Panc1 (cell line): ENCODE measurements at regions not wholly inside any gene's neighbourhood (a gene's known extent, or its start where the extent isn't known, plus 50 kb on each side); places are given as distances from the start of the nearest gene placed in this dataset.

Experiments used
- ATAC-seq: fragments of 200-7000 bp; cut with Tn5 transposase; 2 replicates; pipeline ENCODE4 v1.9.1; 2020; ENCODE audit warnings: mild to moderate bottlenecking, moderate library complexity
- BruUV-seq: library from RNA; stranded (reverse); fragments of 400-500 nt; replicated peaks from 2 replicates; lab custom pipeline; 2021; lab: Mats Ljungman, UMichigan
- CTCF ChIA-PET: fragments of 300-600 bp; sonication (Branson Sonifier 250); formaldehyde crosslinking; loops from one replicate; lab custom pipeline; 2022; ENCODE audit warnings: antibody characterized with exemption; lab: Charles Lee
- POLR2A ChIA-PET: fragments of 300-600 bp; sonication (Branson Sonifier 250); formaldehyde crosslinking; loops from one replicate; lab custom pipeline; 2022; ENCODE audit warnings: antibody characterized with exemption; lab: Charles Lee
- DNase-seq: peaks from one replicate; pipeline ENCODE4 v3.0.0-alpha.2; 2010; ENCODE audit warnings: low read depth, low spot score
- H3K27ac ChIP-seq: 2 replicates; pipeline ENCODE4 v1.5.1; 2011; ENCODE audit warnings: mild to moderate bottlenecking, low read length, inconsistent platforms
- H3K27me3 ChIP-seq: fragments of 200-500 bp; sonication (Bioruptor generic); 2 replicates; pipeline ENCODE4 v1.6.0; 2014; ENCODE audit warnings: low read length, inconsistent platforms; ENCODE audit not compliant: control insufficient read depth, insufficient read depth
- H3K36me3 ChIP-seq: fragments of 200-500 bp; sonication (Bioruptor generic); 2 replicates; pipeline ENCODE4 v1.5.1; 2014; ENCODE audit warnings: inconsistent platforms, mild to moderate bottlenecking, low read length, moderate library complexity; ENCODE audit not compliant: control insufficient read depth, insufficient read depth
- H3K4me1 ChIP-seq: 2 replicates; pipeline ENCODE4 v1.5.1; 2011; ENCODE audit warnings: inconsistent platforms, mild to moderate bottlenecking, low read length, moderate library complexity; ENCODE audit not compliant: control insufficient read depth, insufficient read depth
- H3K4me3 ChIP-seq, 2 experiments: 2 replicates each; pipeline ENCODE4 v1.5.1; 2011 to 2012; ENCODE audit warnings: low read depth in 2 of 2, low read length in 2 of 2, mild to moderate bottlenecking in 2 of 2, inconsistent platforms in 1 of 2, moderate library complexity in 1 of 2
- H3K9me3 ChIP-seq: fragments of 200-500 bp; sonication (Bioruptor generic); 2 replicates; pipeline ENCODE4 v1.5.1; 2014; ENCODE audit warnings: low read depth, mild to moderate bottlenecking, inconsistent platforms, low read length, moderate library complexity; ENCODE audit not compliant: control insufficient read depth, insufficient read depth
- POLR2AphosphoS5 ChIP-seq: IDR thresholded peaks from 2 replicates; pipeline ENCODE4 v1.6.1; 2012; ENCODE audit warnings: mild to moderate bottlenecking, low read depth, low read length, moderate library complexity
- SIN3A ChIP-seq: IDR thresholded peaks from 2 replicates; pipeline ENCODE4 v1.6.1; 2012; ENCODE audit warnings: low read depth, mild to moderate bottlenecking, low read length, moderate library complexity, borderline replicate concordance; ENCODE audit not compliant: insufficient read depth
- TCF7L2 ChIP-seq: IDR thresholded peaks from 2 replicates; pipeline ENCODE4 v1.6.1; 2011; ENCODE audit warnings: mild to moderate bottlenecking, low read depth, low read length, inconsistent platforms
- in situ Hi-C: cut with HindIII; loops from 2 replicates; pipeline ENCODE4 v1.10.0; 2016; ENCODE audit warnings: low sequenced_read_pairs, low pct_unique_long_range_greater_than_20kb
- intact Hi-C: fragments of 100-400 bp; cut with micrococcal nuclease; formaldehyde crosslinking; loops from one replicate; pipeline ENCODE4 v1.10.0; 2022; ENCODE audit not compliant: unreplicated experiment
- TF ChIP-seq, protein P1 (sequence below): fragments of 450-650 bp; IDR thresholded peaks from 2 replicates; pipeline ENCODE4 v1.5.1; 2017; ENCODE audit warnings: mild to moderate bottlenecking
- TF ChIP-seq, protein P2 (sequence below), 2 experiments: IDR thresholded peaks; 2 replicates each; pipeline ENCODE4 v1.6.1; 2011 to 2012; ENCODE audit warnings: low read depth in 2 of 2, control low read depth in 1 of 2, low read length in 1 of 2, mild to moderate bottlenecking in 1 of 2, moderate library complexity in 1 of 2; ENCODE audit not compliant: insufficient read depth in 1 of 2

DNA sequence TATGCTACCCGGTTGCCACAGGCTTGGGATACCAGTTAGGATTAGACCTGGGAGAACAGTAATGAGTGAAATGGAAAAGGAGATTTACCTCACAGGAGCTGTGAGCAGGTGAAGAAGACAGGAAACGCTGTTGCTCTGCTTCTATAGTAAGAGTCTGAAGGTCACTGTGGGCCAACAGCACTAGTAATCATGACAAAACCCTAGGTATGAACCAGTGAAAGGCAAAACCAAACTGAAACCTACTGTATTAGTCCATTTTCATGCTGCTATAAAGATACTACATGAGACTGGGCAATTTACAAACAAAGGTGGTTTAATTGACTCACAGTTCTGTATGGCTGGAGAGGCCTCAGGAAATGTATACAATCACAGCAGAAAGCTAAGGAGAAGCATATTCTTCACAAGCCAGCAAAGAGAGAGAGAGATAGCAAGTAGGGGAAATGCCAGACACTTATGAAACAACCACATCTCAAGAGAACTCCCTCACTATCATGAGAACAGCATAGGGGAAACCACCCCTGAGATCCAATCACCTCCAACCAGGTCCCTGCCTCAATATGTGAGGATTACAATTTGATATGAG, 736.7 kb upstream of the INTU start:
- Histone ChIP-seq H3K27me3 (no peaks in the 10 kb centered on the region), H3K27ac (no peak overlapping the region), H3K4me1 (no peaks in the 10 kb centered on the region), H3K9me3 (no peaks in the 10 kb centered on the region), H3K4me3 (no peak overlapping the region), H3K36me3 (no peaks in the 10 kb centered on the region)
- BruUV-seq: no TSS peak
- ATAC-seq (no peak), DNase-seq (no peak)
- intact Hi-C loops: no loop called here
- ChIA-PET CTCF (no interaction called here), POLR2A (no interaction called here)
- in situ Hi-C loops: no loop called here
- TF ChIP-seq, protein P1, sequence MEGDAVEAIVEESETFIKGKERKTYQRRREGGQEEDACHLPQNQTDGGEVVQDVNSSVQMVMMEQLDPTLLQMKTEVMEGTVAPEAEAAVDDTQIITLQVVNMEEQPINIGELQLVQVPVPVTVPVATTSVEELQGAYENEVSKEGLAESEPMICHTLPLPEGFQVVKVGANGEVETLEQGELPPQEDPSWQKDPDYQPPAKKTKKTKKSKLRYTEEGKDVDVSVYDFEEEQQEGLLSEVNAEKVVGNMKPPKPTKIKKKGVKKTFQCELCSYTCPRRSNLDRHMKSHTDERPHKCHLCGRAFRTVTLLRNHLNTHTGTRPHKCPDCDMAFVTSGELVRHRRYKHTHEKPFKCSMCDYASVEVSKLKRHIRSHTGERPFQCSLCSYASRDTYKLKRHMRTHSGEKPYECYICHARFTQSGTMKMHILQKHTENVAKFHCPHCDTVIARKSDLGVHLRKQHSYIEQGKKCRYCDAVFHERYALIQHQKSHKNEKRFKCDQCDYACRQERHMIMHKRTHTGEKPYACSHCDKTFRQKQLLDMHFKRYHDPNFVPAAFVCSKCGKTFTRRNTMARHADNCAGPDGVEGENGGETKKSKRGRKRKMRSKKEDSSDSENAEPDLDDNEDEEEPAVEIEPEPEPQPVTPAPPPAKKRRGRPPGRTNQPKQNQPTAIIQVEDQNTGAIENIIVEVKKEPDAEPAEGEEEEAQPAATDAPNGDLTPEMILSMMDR: no peak

DNA sequence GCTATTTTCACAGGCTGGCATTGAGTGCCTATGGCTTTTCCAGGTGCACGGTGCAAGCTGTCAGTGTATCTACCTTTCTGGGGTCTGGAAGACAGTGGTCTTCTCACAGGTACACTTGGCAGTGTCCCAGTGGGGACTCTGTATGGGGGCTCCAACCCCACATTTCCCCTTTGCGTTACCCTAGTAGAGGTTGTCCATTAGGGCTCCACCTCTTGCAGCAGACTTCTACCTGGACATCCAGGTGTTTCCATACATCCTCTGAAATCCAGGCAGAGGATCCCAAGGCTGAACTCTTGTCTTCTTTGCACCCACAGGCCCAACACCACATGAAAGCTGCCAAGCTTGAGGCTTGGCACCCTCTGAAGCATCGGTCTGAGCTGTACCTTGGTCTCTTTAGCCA, 735.7 kb upstream of the INTU start:
- Histone ChIP-seq H3K27me3 (no peaks in the 10 kb centered on the region), H3K4me3 (no peak overlapping the region), H3K9me3 (no peaks in the 10 kb centered on the region), H3K4me1 (no peaks in the 10 kb centered on the region), H3K36me3 (no peaks in the 10 kb centered on the region), H3K27ac (no peak overlapping the region)
- ChIA-PET POLR2A (no interaction called here), CTCF (no interaction called here)
- no TSS peak for BruUV-seq
- in situ Hi-C loops: no loop called here
- TF ChIP-seq SIN3A (no peak), TCF7L2 (no peak), POLR2AphosphoS5 (no peak)
- TF ChIP-seq, protein P2, sequence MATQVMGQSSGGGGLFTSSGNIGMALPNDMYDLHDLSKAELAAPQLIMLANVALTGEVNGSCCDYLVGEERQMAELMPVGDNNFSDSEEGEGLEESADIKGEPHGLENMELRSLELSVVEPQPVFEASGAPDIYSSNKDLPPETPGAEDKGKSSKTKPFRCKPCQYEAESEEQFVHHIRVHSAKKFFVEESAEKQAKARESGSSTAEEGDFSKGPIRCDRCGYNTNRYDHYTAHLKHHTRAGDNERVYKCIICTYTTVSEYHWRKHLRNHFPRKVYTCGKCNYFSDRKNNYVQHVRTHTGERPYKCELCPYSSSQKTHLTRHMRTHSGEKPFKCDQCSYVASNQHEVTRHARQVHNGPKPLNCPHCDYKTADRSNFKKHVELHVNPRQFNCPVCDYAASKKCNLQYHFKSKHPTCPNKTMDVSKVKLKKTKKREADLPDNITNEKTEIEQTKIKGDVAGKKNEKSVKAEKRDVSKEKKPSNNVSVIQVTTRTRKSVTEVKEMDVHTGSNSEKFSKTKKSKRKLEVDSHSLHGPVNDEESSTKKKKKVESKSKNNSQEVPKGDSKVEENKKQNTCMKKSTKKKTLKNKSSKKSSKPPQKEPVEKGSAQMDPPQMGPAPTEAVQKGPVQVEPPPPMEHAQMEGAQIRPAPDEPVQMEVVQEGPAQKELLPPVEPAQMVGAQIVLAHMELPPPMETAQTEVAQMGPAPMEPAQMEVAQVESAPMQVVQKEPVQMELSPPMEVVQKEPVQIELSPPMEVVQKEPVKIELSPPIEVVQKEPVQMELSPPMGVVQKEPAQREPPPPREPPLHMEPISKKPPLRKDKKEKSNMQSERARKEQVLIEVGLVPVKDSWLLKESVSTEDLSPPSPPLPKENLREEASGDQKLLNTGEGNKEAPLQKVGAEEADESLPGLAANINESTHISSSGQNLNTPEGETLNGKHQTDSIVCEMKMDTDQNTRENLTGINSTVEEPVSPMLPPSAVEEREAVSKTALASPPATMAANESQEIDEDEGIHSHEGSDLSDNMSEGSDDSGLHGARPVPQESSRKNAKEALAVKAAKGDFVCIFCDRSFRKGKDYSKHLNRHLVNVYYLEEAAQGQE (IDR thresholded peaks at IDR 0.05; ENCODE audit: insufficient read depth in 1 of 2, low read depth in 2 of 2, low read length in 1 of 2): no peak
- TF ChIP-seq, protein P1: no peak
- DNase-seq: no peak
- ATAC-seq: no peak
- intact Hi-C loops: no loop called here
